SK-N-MC (cell line): ENCODE measurements at regions not wholly inside any gene's neighbourhood (a gene's known extent, or its start where the extent isn't known, plus 50 kb on each side); places are given as distances from the start of the nearest gene placed in this dataset.

Source experiments
- EZH2 ChIP-seq: fragments of 200-600 bp; sonication (generic); IDR thresholded peaks from one replicate; pipeline ENCODE4 v1.6.1; 2017; ENCODE audit warnings: antibody characterized with exemption
- FOXP2 ChIP-seq: optimal IDR thresholded peaks from 2 replicates; pipeline ENCODE3; 2011; ENCODE audit warnings: mild to moderate bottlenecking, moderate library complexity; ENCODE audit not compliant: insufficient read depth; ENCODE audit errors: extremely low read length, control extremely low read depth
- POLR2AphosphoS5 ChIP-seq: IDR thresholded peaks from 2 replicates; pipeline ENCODE4 v1.6.1; 2012; ENCODE audit warnings: mild to moderate bottlenecking, low read depth, low read length, borderline replicate concordance

DNA sequence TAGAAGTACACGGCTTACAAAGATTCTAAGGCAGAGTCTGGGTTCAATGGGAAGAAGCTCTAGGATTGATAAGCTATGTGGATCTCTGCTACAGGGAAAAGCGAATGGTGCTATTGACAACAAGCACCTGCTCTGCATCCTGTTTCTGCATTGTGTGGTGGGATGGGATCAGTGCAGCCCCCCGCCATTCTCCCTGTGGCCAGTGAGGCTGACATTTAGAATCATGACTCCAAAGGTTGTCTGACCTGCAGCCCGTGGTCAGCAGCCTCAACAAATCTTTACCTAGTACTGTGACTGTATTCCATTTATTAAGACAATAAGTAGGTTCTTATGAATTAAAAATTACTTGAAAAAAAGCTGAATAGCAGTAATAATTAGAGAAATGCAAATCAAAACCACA is 1477.0 kb upstream of the TMEM132C start:
- TF ChIP-seq EZH2, result no peak
- no peak for TF ChIP-seq POLR2AphosphoS5
- no peak for TF ChIP-seq FOXP2
